Stimulated activated CD4-positive, alpha-beta T cell treated with anti-CD3 and anti-CD28 coated beads, TNF-alpha, amount 100 ng/mL, for 4 hours (primary cell): ENCODE measurements at regions not wholly inside any gene's neighbourhood (a gene's known extent, or its start where the extent isn't known, plus 50 kb on each side); places are given as distances from the start of the nearest gene placed in this dataset.

ENCODE experiments used
- DNase-seq, 3 experiments: peaks; one replicate each; pipeline ENCODE4 v3.0.0-alpha.2; 2020; ENCODE audit warnings: low read depth in 3 of 3

DNA sequence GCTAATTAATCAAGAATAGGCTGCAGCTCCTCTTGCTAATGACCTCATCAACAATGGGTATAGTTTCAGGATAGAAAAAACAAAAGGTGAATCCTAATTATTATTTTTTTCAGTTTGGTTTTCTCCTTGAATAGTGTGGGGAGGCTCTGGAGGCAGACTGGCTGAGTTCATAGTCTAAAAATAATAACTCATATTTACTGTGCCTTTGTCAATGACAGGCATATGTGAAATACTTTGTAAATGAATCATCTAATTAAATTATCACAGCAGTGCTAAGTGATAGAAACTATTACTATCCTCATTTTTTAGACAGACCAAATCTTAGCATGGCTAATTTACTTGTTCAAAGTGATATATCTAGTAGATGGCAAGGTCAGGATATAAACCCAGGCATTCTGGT lies 1261.0 kb upstream of the SLC10A2 start:
- no peak for DNase-seq

DNA sequence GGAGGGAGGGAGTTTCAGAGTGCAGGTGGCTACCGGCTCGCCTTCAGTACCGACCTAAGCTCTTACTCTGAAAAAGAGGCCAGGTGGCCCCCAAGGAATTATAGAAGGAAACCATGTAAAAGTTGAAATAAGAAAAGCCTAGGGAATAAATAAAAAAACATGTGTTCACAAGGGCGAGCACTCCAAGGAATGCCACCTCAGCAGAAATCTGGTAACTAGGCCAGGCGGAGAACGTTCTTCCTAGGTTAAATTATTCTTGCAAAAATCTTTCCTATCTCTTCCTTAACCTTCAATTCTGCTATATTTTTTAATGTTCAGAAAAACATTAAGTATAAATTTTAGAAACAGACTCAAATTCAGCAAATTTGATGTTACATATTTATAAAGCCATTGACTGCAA lies 1260.3 kb upstream of the SLC10A2 start:
- DNase-seq, result no peak

DNA sequence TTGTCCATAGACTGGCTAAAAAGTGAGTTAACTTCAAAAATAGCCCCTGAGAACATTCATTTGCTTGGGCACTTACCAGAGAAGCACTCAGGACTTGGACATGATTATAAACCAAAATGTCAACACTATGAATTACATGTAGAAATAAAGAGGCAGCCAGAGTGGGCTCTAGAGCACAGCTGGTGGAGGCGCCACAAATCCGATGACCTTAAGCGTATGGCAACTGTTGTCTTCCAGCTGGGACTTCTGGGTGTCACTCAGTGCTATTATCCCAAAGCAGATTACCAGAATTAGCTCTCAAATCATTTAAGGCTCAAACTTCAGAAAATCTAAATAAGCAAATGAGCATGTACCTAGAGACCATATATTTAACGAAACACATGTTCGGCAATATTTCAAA lies 1255.5 kb upstream of the SLC10A2 start:
- DNase-seq, result no peak

DNA sequence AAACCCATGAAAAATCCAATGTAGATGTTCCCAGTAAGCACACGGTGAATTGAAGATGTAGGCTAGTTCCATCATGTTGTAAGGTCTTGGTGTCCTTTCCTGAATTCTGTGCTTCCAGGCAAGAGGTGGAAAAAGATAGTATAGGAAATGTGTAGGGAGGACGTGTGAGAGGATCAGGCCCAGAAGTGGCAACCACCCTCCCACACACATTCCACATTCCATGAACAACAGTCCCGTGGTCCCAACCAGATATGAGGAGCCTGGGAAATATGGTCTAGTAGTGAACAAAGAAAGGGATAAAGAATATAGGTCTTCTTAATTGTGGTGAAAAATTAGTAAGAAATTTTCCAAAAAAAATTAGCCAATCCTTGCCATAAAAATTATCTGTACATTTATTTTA lies 1254.2 kb upstream of the SLC10A2 start:
- DNase-seq, result no peak

DNA sequence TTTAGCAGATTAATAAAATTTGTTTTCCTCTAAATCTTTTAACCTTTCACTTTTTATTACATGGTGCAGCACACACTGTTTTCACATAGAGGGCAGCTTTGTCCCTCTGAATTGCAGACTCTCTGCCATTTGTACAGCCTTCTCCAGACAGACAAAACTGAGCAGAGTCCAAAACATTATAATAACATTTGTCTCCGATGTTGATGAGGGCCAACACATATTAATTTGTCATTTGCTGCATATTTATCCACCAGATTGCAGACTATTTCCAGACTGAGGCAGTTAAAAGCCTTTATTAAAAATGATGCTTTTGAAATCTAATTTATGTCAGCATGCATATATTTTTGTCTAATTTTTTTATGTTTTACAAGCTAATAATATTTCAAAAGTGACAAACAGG lies 1251.9 kb upstream of the SLC10A2 start:
- no peak for DNase-seq

DNA sequence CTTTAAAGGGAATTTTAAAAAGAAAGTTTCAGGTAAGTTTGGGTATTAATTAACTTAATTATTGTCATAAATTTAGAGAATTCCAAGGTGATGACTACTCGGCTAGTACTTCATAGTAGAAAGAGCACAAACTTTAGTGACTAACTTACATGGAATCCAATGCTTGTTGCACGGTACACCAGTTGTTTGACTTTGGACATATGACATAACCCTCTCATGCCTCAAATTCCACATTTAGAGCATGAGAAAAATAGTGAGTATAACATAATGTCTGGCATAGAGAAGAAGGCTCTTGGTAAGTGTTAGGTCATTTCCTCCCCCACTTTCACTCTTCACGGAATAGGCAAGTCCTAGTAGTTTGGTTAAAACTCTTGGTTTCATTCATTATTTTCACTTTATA lies 1249.4 kb upstream of the SLC10A2 start:
- DNase-seq, result no peak

DNA sequence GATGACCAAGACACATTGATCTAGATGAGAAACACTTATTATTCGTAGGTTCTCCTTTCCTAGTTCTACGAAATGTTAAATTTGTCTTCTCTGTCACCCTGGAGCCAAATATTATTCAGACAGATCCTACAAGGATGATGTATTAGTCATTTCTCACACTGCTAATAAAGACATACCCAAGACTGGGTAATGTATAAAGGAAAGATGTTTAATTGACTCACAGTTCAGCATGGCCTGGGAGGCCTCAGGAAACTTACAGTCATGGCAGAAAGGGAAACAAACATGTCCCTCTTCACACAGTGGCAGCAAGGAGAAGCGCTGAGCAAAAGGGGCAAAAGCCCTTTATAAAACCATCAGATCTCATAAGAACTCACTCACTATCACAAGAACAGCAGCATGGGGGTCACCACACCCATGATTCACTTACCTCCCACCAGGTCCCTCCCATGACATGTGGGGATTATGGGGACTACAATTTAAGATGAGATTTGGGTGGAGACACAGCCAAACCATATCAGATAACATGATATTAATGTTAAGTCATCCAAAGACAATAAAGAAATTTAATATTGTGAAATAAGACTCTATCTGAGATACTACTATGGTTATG lies 1248.8 kb upstream of the SLC10A2 start:
- no peak for DNase-seq

DNA sequence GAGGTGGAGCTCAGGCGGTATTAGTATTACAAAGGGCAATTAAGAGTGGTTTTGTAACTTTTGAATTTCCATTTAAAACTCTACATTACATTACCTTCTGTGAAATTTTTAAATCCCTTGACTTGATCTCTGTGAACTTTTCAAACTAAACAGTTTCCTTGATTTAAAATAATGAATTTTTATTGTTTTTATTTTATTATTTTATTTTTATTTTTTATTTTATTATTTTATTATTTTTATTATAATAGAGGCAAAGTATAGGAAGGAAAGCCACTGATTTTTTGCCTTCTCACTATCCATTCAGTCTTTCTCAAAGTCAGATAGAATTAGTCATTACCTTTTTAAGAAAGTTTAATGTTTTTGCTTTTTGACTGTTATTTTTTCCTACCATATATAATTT lies 1248.1 kb upstream of the SLC10A2 start:
- no peak for DNase-seq

DNA sequence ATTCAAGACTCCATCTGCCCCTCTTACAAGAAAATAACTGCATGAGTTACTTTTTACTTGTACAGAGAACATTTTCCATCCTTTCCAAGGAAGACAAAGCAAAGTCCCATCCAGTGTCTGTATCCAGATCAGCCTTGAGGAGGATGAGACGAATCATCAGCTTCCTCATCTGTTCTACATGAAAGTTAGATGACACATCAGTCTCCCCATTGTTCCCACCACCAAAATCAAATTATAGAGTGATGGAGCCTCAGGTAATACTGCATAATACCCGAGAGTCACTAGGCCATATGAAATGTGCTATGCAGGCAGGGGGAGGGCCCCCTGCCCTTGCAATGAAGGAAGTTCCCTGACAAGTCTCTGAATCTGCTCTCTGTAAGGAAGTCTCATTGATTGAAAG lies 1244.6 kb upstream of the SLC10A2 start:
- DNase-seq, result no peak

DNA sequence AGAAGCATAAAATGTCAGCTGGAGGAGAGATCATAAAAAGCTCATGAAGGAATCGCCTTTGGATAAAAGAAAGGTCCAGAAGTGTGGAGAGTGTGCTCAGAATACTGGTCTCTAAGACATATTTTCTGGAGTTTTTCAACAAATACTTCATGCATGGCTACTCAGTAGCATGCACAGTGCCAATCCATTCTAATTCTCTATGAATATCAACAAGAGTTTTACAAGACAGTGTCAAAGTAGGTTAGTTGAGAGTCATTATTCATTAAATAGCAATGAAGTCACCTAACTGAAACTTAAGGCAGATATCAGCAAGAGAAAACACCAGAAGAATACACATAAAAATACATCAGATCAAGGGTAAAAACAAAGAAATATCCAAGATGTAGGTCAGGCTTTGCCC lies 1243.2 kb upstream of the SLC10A2 start:
- no peak for DNase-seq

DNA sequence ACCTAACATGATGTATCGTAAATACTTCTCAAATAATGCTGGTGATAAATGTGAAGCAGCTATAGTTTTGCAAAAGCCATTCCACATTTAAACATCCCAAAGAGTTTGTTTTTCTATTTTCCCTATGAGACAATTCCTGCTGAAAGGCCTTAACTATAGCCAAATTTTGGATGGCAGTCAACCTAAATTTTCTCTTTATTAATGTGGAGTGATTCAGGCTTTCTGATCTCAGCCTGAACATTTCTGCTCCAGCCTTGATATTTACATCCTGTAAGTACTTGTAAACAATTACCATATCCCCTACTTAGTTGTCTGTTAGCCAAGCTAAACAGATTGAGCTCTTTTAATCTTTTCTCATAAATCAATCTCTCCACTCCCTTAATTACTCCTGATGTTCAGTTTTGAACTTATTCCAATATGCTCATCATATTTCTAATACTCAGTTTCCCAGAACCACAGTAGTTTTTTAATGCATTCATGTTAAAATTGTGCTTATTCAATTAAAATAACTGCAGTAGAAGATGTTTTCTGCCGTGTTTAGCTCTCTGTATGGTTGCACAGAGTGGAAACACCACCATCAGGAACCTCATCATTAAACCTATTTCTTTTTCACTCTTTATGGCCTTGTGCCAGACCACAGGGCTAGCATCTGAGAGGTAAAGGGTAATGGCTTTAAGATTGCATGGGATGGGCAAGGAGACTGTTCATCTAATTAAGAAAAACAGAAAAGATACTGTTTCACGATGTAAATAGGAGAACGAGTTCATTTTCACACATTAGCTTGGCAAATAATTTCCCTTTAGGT lies 1235.2 kb upstream of the SLC10A2 start:
- no peak for DNase-seq

DNA sequence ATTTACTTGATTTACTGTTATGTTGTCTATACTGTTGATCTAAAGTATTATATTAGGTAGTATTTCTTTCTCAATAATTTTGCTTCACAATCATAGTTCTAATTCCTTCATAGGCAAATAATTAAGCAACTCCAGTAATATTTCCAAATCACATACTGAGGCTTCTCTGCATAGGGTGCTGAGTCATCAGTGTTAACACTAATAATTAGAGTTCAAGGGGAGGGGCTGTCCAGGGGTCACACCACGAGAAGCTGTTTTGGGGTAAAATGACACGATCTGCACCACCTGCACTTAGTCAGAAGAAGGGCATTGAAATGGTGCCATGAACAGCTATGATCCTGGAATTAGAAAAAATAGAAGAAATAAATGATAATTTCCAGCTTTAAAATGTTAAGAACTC lies 1230.9 kb upstream of the SLC10A2 start:
- DNase-seq, result no peak

DNA sequence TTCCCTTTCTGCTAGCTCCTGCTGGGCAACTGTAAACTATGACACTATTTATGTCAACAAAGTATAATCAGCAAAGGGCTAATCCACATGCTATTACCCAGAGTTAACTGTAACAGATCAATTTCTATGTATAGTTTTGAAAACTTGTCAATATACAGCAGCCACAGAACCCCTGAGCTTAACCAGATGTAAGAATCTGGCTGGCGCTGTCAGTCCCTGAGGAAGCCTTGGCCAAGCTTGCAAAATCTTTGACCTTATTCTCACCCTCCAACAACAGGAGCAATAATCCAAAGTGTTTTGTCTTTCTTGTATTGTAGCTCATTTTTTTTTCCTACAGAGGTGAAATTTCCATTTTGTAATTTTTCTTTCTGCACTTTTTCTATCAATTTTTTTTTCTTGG lies 1230.1 kb upstream of the SLC10A2 start:
- no peak for DNase-seq

DNA sequence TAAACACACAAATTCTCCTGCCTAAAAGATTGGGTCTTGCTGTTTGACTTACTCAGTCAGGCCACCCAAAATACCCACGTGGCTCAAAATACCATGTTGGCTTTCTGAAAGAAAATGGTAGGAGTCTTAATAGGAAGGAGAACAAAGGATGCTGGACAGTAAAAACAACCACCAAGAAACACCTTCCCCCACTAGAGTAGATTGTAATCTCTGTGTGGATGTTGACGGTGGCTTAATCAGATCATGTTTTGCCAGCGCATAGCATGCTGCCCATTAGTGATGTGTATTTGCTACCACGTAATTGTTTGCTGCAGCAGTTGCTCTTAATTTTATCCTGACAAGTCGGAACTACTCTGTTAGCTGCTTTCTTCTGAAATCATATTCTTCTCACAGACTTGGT lies 1229.3 kb upstream of the SLC10A2 start:
- DNase-seq, result no peak

DNA sequence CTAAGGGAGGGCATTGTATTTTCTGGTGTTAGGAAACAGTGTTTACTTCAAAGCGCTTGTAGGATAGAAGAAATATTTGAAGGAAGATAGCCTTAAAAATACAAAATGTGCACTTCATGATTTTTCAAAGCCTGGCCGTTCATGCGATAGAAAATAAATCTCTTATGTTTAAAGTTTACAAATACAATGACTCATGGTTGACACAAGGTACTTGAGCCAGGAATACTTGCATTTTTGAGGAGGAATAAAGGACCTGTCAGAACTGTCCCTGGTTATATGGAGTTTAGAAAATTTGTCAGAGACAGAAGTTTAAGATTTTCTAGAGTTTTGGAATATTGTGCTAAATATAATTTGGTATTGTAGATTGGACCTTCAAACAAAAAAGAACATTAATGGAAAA lies 1223.2 kb upstream of the SLC10A2 start:
- DNase-seq, result no peak

DNA sequence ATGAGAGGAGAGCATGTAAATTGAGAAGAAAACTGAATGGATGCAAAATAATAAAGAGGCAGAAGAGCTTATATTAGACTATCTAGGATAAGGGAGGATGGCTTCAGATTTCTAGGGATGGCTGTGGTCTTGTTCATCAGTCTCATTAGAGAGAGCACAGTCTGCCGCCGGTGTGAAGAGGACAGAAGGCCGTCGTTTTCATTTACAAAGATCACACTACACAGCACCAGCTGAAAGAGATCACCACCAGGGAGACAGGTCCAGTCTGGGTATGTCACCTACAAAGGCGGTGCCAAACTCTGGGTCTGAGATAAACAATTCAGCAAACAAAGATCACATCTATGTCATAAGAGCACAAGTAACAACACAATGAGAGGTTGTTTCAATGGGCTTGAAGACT lies 1222.3 kb upstream of the SLC10A2 start:
- DNase-seq, result no peak

DNA sequence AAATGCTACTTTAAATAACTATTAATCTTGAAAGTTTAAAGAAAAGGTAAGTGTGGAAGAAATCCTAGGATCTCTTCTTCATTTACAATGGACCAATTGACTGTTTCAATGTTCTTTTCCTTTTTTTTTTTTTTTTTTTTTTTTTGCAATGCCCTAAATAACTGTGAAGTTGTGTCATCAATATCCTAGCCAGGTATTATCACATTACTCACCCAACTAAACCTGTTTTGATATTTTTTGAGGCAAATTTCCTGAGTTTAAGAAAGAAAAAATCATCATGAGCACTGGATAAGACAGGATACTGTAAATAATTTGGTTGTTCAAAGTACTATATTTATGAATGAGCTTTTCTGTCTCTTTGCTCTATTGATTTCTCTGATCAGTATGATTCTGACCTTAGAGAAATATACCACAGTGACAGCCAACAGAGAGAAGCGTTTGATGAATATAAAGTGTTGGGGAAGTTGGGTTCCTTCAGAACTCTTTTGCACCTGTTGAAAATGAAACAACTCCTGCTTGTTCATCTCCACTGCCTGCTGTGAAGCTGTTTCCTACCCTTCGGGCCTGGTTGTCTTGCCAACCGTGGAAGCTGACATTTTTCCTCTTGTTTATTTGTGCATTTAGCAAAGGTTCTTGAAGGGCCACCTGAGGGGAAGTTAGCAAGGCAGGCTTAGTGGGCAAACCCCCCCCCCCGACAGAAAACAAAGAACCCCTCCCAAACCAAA lies 1220.5 kb upstream of the SLC10A2 start:
- no peak for DNase-seq

DNA sequence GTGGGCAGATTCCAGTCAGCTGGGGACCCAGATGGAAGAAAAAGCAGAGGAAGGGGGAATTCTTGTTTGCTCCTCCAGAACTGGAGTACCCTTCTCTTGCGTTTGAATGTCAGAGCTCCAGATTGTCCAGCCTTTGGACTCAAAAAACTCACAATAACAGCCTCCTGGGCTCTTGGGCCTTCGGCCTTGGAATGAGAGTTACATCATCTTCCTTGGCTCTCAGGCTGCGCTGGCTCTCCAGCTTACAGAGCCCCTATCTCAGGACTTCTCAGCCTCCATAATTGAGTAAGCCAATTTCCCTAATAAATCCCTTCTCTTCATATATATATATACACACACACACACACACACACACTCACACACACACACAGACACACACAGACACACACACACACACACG lies 1215.7 kb upstream of the SLC10A2 start:
- no peak for DNase-seq

DNA sequence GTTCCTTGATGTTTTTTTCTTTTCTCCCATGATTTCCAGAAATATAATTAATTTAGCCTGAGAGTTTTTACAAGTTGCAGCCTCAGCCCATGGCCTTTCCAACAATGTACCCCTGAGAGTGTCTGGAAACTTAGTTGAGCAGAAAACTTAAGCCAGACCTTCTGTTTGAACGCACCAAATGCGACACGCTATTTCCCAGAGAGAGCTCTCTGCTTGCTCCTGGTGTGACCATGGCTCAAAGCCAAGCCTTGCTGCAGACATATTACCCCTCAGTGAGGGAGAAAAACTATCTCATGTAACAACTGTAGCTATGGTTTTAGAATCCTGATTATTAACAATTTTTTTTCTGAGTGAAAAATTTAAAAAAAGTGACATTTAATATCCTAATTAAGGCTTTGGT lies 1204.5 kb upstream of the SLC10A2 start:
- no peak for DNase-seq

DNA sequence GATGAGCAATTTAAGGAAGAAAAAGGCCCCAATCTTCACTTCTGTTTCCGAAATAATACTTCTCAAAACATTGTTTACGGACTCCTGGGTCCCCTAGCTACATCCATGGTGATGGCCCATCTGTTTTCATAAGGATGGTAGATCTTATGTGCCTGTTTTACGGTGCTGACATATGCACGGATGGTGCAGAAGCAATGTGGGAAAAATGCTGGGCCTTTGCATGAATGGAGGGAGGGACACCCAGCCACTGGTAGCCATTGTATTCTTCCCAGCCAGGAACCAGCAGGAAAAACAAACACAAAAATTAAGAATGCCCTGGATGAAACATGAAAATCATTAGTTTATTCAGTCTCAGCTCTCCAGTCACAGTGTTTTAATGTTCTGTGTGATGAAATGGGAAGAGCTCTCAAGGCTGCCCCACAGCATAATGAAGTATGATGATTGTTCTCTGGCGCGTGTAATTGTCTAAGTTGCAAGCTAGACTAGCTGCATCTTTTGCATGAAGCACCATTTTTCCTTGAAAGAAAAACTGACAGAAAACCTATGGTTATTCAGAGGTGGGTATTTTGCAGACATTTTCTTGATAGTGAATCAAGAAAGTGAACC lies 1201.1 kb upstream of the SLC10A2 start:
- DNase-seq, result no peak

DNA sequence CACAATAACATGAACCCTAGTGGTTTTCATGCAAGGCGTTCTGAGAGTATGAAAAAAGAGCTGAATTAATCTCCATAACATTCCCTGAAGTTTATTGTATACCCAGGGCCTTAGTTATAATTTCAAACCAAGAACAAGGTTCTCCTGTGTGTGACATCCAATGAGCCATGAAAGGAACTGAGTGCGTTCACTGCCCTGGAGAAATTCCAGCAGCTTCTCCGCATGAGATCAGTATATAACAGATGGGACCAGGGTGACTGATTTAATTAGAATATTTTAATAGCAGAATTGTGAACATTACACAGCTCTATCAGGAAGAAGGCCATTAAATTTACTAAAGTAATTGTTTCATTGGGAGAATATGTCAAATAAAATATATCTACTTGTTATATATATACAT lies 1190.5 kb upstream of the SLC10A2 start:
- no peak for DNase-seq

DNA sequence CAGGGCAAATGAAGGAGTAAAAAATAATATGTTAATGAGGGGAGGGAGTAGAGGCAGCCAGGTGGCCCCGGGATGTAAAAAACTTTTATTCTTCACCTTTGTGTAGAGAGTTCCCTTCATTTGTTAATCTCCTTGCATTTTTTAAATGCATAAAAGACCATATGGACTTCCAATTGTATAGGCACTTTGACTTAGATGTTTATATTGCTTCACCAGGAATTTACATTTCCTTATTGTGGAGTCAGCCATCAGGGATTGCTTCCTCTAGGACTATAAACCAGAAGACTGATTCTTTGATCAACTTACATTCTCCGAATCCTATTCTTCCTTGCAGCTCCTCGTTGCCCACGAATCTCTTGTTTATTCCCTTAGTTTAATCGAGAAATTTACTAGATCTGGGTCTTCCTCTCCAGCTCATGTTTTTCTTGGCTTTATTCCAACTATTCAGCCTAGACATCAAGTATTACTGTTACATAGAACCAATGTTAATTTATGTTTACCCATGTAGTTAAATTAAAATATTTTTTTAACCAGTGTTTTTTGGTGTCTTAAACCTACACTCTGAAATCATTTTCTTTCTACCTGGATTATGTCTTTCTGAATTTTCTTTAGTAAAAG lies 1187.0 kb upstream of the SLC10A2 start:
- DNase-seq, result no peak
